H9 (cell line): ENCODE measurements at regions not wholly inside any gene's neighbourhood (a gene's known extent, or its start where the extent isn't known, plus 50 kb on each side); places are given as distances from the start of the nearest gene placed in this dataset.

Experiments
- DNase-seq: peaks from one replicate; pipeline ENCODE4 v3.0.0-alpha.2; 2017
- H2AFZ ChIP-seq: one replicate; pipeline ENCODE4 v1.6.1; 2013; ENCODE audit warnings: mild to moderate bottlenecking, low read length, control low read depth, moderate library complexity
- H2AK5ac ChIP-seq: 2 replicates; pipeline ENCODE4 v1.6.1; 2013; ENCODE audit warnings: low read length, control low read depth, mixed read lengths; ENCODE audit not compliant: insufficient read length
- H2BK120ac ChIP-seq: one replicate; pipeline ENCODE4 v1.6.1; 2013; ENCODE audit warnings: low read depth, mild to moderate bottlenecking, low read length, control low read depth, inconsistent platforms; ENCODE audit not compliant: poor library complexity, severe bottlenecking
- H2BK12ac ChIP-seq: 2 replicates; pipeline ENCODE4 v1.6.1; 2013; ENCODE audit warnings: low read length, control low read depth, mixed read lengths, low read depth; ENCODE audit not compliant: insufficient read length
- H2BK15ac ChIP-seq: 2 replicates; pipeline ENCODE4 v1.6.1; 2013; ENCODE audit warnings: low read depth, low read length, control low read depth
- H2BK20ac ChIP-seq: one replicate; pipeline ENCODE4 v1.6.1; 2013; ENCODE audit warnings: low read depth, mild to moderate bottlenecking, low read length, control low read depth, inconsistent platforms; ENCODE audit not compliant: poor library complexity, severe bottlenecking
- H2BK5ac ChIP-seq: 2 replicates; pipeline ENCODE4 v1.6.1; 2013; ENCODE audit warnings: low read length, control low read depth, mixed read lengths; ENCODE audit not compliant: insufficient read length
- H3K14ac ChIP-seq: 2 replicates; pipeline ENCODE4 v1.6.1; 2013; ENCODE audit warnings: low read length, control low read depth; ENCODE audit not compliant: insufficient read depth
- H3K18ac ChIP-seq: 2 replicates; pipeline ENCODE4 v1.6.1; 2013; ENCODE audit warnings: low read depth, mild to moderate bottlenecking, mixed read lengths, low read length, control low read depth; ENCODE audit not compliant: insufficient read length
- H3K23ac ChIP-seq: 2 replicates; pipeline ENCODE4 v1.6.1; 2013; ENCODE audit warnings: low read length, control low read depth, mixed read lengths, low read depth; ENCODE audit not compliant: insufficient read length
- H3K23me2 ChIP-seq: 2 replicates; pipeline ENCODE4 v1.6.1; 2013; ENCODE audit warnings: low read depth, mild to moderate bottlenecking, mixed read lengths, low read length, control low read depth; ENCODE audit not compliant: insufficient read length, poor library complexity, severe bottlenecking
- H3K27ac ChIP-seq: 2 replicates; pipeline ENCODE4 v1.5.1; 2013; ENCODE audit warnings: low read length, control low read depth, mixed read lengths, low read depth; ENCODE audit not compliant: insufficient read length
- H3K27me3 ChIP-seq: 2 replicates; pipeline ENCODE4 v1.6.1; 2013; ENCODE audit warnings: low read length, control low read depth, inconsistent platforms; ENCODE audit not compliant: insufficient read depth
- H3K4ac ChIP-seq: 2 replicates; pipeline ENCODE4 v1.6.1; 2013; ENCODE audit warnings: low read depth, mild to moderate bottlenecking, control low read depth, inconsistent platforms, low read length, moderate library complexity
- H3K4me1 ChIP-seq: 2 replicates; pipeline ENCODE4 v1.6.1; 2013; ENCODE audit warnings: low read length, control low read depth, inconsistent platforms; ENCODE audit not compliant: insufficient read depth
- H3K4me2 ChIP-seq: 2 replicates; pipeline ENCODE4 v1.6.1; 2013; ENCODE audit warnings: low read length, control low read depth, mixed read lengths; ENCODE audit not compliant: insufficient read length, insufficient read depth
- H3K56ac ChIP-seq: 2 replicates; pipeline ENCODE4 v1.6.1; 2013; ENCODE audit warnings: low read depth, mild to moderate bottlenecking, mixed read lengths, low read length, control low read depth; ENCODE audit not compliant: insufficient read length
- H3K79me1 ChIP-seq: 2 replicates; pipeline ENCODE4 v1.6.1; 2013; ENCODE audit warnings: low read depth, mild to moderate bottlenecking, moderate library complexity, low read length, control low read depth, inconsistent platforms; ENCODE audit not compliant: insufficient read depth, poor library complexity, severe bottlenecking
- H3K79me2 ChIP-seq: 2 replicates; pipeline ENCODE4 v1.6.1; 2013; ENCODE audit warnings: low read length, control low read depth, inconsistent platforms; ENCODE audit not compliant: insufficient read depth
- H3K9ac ChIP-seq: 2 replicates; pipeline ENCODE4 v1.6.1; 2013; ENCODE audit warnings: low read length, control low read depth, mixed read lengths; ENCODE audit not compliant: insufficient read length; ENCODE audit errors: extremely low read depth
- H3K9me3 ChIP-seq: one replicate; pipeline ENCODE4 v1.6.1; 2013; ENCODE audit warnings: low read depth, low read length, inconsistent platforms; ENCODE audit not compliant: control insufficient read depth
- H3T11ph ChIP-seq: one replicate; pipeline ENCODE4 v1.6.1; 2013; ENCODE audit warnings: mild to moderate bottlenecking, low read length, control low read depth, inconsistent platforms
- H4K20me1 ChIP-seq: one replicate; pipeline ENCODE4 v1.6.1; 2013; ENCODE audit not compliant: control insufficient read depth, insufficient read length, insufficient read depth
- H4K5ac ChIP-seq: 2 replicates; pipeline ENCODE4 v1.6.1; 2013; ENCODE audit warnings: low read depth, mild to moderate bottlenecking, mixed read lengths, low read length, control low read depth; ENCODE audit not compliant: insufficient read length
- H4K8ac ChIP-seq: replicated peaks from 2 replicates; pipeline ENCODE4 v1.6.1; 2013; ENCODE audit warnings: low read length, control low read depth, mixed read lengths, low read depth; ENCODE audit not compliant: insufficient read length
- H4K91ac ChIP-seq: 2 replicates; pipeline ENCODE4 v1.6.1; 2013; ENCODE audit warnings: low read depth, mild to moderate bottlenecking, moderate library complexity, mixed read lengths, low read length, control low read depth; ENCODE audit not compliant: insufficient read length
- H3K27ac Mint-ChIP-seq, 3 experiments: 2 replicates in 2 of 3; 3 replicates in 1 of 3; pipeline ENCODE4 v1.8.0; 2020 to 2021; ENCODE audit warnings: mixed read lengths in 3 of 3, mild to moderate bottlenecking in 1 of 3, moderate library complexity in 1 of 3
- H3K27me3 Mint-ChIP-seq: 2 replicates; pipeline ENCODE4 v1.8.0; 2021; ENCODE audit warnings: low read depth, mild to moderate bottlenecking, moderate library complexity, mixed read lengths
- H3K36me3 Mint-ChIP-seq, 3 experiments: 2 replicates in 2 of 3; 3 replicates in 1 of 3; pipeline ENCODE4 v1.8.0; 2020 to 2021; ENCODE audit warnings: low read depth in 3 of 3, mixed read lengths in 3 of 3; ENCODE audit not compliant: insufficient read depth in 1 of 3
- H3K4me1 Mint-ChIP-seq, 2 experiments: 2 replicates each; pipeline ENCODE4 v1.8.0; 2020; ENCODE audit warnings: mixed read lengths in 2 of 2
- H3K4me3 Mint-ChIP-seq, 2 experiments: 2 replicates in 1 of 2; 3 replicates in 1 of 2; pipeline ENCODE4 v1.8.0; 2020 to 2021; ENCODE audit warnings: mild to moderate bottlenecking in 2 of 2, mixed read lengths in 2 of 2, moderate library complexity in 1 of 2
- H3K9me3 Mint-ChIP-seq, 2 experiments: 2 replicates in 1 of 2; 3 replicates in 1 of 2; pipeline ENCODE4 v1.8.0; 2020; ENCODE audit warnings: mild to moderate bottlenecking in 2 of 2, mixed read lengths in 2 of 2, moderate library complexity in 1 of 2
- CTCF ChIP-seq: fragments of 200-600 bp; sonication (generic); conservative IDR thresholded peaks from 3 replicates; pipeline ENCODE4 v1.8.0; 2021; ENCODE audit warnings: antibody characterized with exemption, mild to moderate bottlenecking
- WGBS: extraction: QIAGEN DNeasy Blood & Tissue Kit; methylation state at CpG from one replicate; pipeline ENCODE4 v1.1.7; 2013; ENCODE audit warnings: missing lambda C conversion rate, low lambda C conversion rate, mixed read lengths; ENCODE audit not compliant: insufficient read length; ENCODE audit errors: extremely low coverage; 5-methylcytosine and 5-hydroxymethylcytosine counted together

- no peak for DNase-seq
- H3K4me1 Mint-ChIP-seq: peaks cover 0 to 3% of the 10 kb centered on the region in 2 experiments; a peak in 3 of 4 replicates
- H2BK15ac ChIP-seq: no peak overlapping the region
- no peaks in the 10 kb centered on the region for H3K23me2 ChIP-seq
- H3K4ac ChIP-seq: no peak overlapping the region
- no peak overlapping the region for H3K4me2 ChIP-seq
- H2BK20ac ChIP-seq: no peak overlapping the region
- H3K18ac ChIP-seq: no peak overlapping the region
- H3K79me2 ChIP-seq: no peaks in the 10 kb centered on the region
- no peak overlapping the region for H3K27ac Mint-ChIP-seq
- no peak overlapping the region for H3K23ac ChIP-seq
- H2AFZ ChIP-seq: no peak overlapping the region
- H3K9me3 ChIP-seq: no peaks in the 10 kb centered on the region
- H3K56ac ChIP-seq: no peak overlapping the region
- no peaks in the 10 kb centered on the region for H3K27me3 Mint-ChIP-seq
- H3K9ac ChIP-seq: no peak overlapping the region
- H3K4me3 Mint-ChIP-seq: no peak overlapping the region
- no peaks in the 10 kb centered on the region for H3K27me3 ChIP-seq
- no peaks in the 10 kb centered on the region for H4K20me1 ChIP-seq
- H2BK12ac ChIP-seq: no peak overlapping the region
- no peaks in the 10 kb centered on the region for H3K79me1 ChIP-seq
- H2BK5ac ChIP-seq: no peak overlapping the region
- no peaks in the 10 kb centered on the region for H3K4me1 ChIP-seq
- WGBS: no CpG with 5 or more reads among the region's 3 CpGs
- no peak overlapping the region for H4K91ac ChIP-seq
- no peak overlapping the region for H2BK120ac ChIP-seq
- H3K27ac ChIP-seq: no peak overlapping the region
- no peak overlapping the region for H4K8ac ChIP-seq
- no peak for TF ChIP-seq CTCF
- H3K36me3 Mint-ChIP-seq: no peaks in the 10 kb centered on the region
- H4K5ac ChIP-seq: no peak overlapping the region
- no peaks in the 10 kb centered on the region for H3K9me3 Mint-ChIP-seq
- no peak overlapping the region for H2AK5ac ChIP-seq
- no peak overlapping the region for H3K14ac ChIP-seq
- no peak overlapping the region for H3T11ph ChIP-seq
Measured at GRCh38 chr4:81622028-81622427, 150.3 kb upstream of the RASGEF1B start.
